HCT116 (cell line): ENCODE measurements at regions not wholly inside any gene's neighbourhood (a gene's known extent, or its start where the extent isn't known, plus 50 kb on each side); places are given as distances from the start of the nearest gene placed in this dataset.

ENCODE experiments used
- CEBPB ChIP-seq: IDR thresholded peaks from 2 replicates; pipeline ENCODE4 v1.6.1; 2012; ENCODE audit warnings: low read depth
- ELF1 ChIP-seq: IDR thresholded peaks from 2 replicates; pipeline ENCODE4 v1.6.1; 2012; ENCODE audit warnings: low read depth, borderline replicate concordance
- EZH2 ChIP-seq: fragments of 200-600 bp; sonication (generic); IDR thresholded peaks from 2 replicates; pipeline ENCODE4 v1.6.1; 2017; ENCODE audit warnings: antibody characterized with exemption, mixed run types
- EZH2phosphoT487 ChIP-seq: fragments of 200-600 bp; IDR thresholded peaks from 2 replicates; pipeline ENCODE4 v1.6.1; 2018; ENCODE audit warnings: antibody characterized with exemption, borderline replicate concordance
- POLR2A ChIP-seq: IDR thresholded peaks from 2 replicates; pipeline ENCODE4 v1.7.0; 2011; ENCODE audit warnings: borderline replicate concordance; ENCODE audit not compliant: insufficient read depth, insufficient read length; ENCODE audit errors: extremely low read depth
- POLR2AphosphoS5 ChIP-seq: IDR thresholded peaks from 2 replicates; pipeline ENCODE4 v1.6.1; 2011; ENCODE audit warnings: mild to moderate bottlenecking, low read depth, low read length, moderate library complexity
- TCF7L2 ChIP-seq: IDR thresholded peaks from 2 replicates; pipeline ENCODE4 v1.7.0; 2011; ENCODE audit warnings: borderline replicate concordance, inconsistent platforms; ENCODE audit not compliant: insufficient read depth, insufficient read length; ENCODE audit errors: extremely low read depth
- ZNF274 ChIP-seq: fragments of 200-500 bp; sonication (Bioruptor generic); IDR thresholded peaks from 2 replicates; pipeline ENCODE4 v1.6.1; 2014; ENCODE audit warnings: mild to moderate bottlenecking, low read depth, low read length, inconsistent platforms
- TF ChIP-seq, protein P1 (sequence below): IDR thresholded peaks from 2 replicates; pipeline ENCODE4 v1.6.1; 2011; ENCODE audit warnings: mild to moderate bottlenecking, low read length, moderate library complexity; ENCODE audit not compliant: insufficient replicate concordance; ENCODE audit errors: extremely low read depth
- TF ChIP-seq, protein P2 (sequence below), 3 experiments: fragments of 200-600 bp in 1 of 3; sonication (generic) in 1 of 3; IDR thresholded peaks in 2 of 3; conservative IDR thresholded peaks in 1 of 3; 2 replicates each; pipeline ENCODE4 v1.5.1; 2012 to 2017; ENCODE audit warnings: low read depth in 2 of 3, low read length in 2 of 3, antibody characterized with exemption in 1 of 3, borderline replicate concordance in 1 of 3, control low read depth in 1 of 3, mild to moderate bottlenecking in 1 of 3, mixed read lengths in 1 of 3, mixed run types in 1 of 3, moderate library complexity in 1 of 3; ENCODE audit not compliant: insufficient read depth in 1 of 3
- TF ChIP-seq, protein P3 (sequence below): IDR thresholded peaks from 2 replicates; pipeline ENCODE4 v1.6.1; 2012; ENCODE audit warnings: low read depth

DNA sequence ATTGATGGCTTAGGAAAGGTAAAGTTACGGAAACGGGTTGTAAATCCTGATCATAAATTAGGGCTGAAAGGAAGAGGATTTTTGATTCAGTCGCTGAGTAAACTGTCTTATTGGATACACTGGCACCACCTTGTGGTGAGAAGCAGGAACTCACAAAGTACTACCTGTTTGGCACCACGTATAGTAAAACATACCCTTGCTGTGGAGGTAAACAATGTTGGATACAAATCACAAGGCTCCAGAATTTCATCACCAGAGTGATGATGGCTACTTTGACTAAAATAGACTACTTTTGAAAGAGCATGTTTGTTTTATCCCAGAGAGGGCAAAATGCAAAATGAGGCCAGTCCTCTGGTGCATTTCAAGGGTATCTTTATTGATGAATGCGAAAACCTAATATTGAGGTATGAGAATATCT lies 216.9 kb downstream of the IGSF11 start:
- TF ChIP-seq, protein P1, sequence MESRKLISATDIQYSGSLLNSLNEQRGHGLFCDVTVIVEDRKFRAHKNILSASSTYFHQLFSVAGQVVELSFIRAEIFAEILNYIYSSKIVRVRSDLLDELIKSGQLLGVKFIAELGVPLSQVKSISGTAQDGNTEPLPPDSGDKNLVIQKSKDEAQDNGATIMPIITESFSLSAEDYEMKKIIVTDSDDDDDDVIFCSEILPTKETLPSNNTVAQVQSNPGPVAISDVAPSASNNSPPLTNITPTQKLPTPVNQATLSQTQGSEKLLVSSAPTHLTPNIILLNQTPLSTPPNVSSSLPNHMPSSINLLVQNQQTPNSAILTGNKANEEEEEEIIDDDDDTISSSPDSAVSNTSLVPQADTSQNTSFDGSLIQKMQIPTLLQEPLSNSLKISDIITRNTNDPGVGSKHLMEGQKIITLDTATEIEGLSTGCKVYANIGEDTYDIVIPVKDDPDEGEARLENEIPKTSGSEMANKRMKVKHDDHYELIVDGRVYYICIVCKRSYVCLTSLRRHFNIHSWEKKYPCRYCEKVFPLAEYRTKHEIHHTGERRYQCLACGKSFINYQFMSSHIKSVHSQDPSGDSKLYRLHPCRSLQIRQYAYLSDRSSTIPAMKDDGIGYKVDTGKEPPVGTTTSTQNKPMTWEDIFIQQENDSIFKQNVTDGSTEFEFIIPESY: no peak
- TF ChIP-seq TCF7L2 (no peak), ELF1 (no peak), POLR2AphosphoS5 (no peak), POLR2A (no peak), CEBPB (no peak), ZNF274 (no peak), EZH2phosphoT487 (no peak), EZH2 (no peak)
- TF ChIP-seq, protein P2, sequence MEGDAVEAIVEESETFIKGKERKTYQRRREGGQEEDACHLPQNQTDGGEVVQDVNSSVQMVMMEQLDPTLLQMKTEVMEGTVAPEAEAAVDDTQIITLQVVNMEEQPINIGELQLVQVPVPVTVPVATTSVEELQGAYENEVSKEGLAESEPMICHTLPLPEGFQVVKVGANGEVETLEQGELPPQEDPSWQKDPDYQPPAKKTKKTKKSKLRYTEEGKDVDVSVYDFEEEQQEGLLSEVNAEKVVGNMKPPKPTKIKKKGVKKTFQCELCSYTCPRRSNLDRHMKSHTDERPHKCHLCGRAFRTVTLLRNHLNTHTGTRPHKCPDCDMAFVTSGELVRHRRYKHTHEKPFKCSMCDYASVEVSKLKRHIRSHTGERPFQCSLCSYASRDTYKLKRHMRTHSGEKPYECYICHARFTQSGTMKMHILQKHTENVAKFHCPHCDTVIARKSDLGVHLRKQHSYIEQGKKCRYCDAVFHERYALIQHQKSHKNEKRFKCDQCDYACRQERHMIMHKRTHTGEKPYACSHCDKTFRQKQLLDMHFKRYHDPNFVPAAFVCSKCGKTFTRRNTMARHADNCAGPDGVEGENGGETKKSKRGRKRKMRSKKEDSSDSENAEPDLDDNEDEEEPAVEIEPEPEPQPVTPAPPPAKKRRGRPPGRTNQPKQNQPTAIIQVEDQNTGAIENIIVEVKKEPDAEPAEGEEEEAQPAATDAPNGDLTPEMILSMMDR (IDR thresholded peaks at IDR 0.05 in 2 of 3, conservative IDR thresholded peaks at IDR 0.05 in 1 of 3; ENCODE audit: borderline replicate concordance in 1 of 3, insufficient read depth in 1 of 3, low read depth in 2 of 3, low read length in 2 of 3): peak; percentile 61 to 90 (median 73); a peak in 5 of 6 replicates
- TF ChIP-seq, protein P3, sequence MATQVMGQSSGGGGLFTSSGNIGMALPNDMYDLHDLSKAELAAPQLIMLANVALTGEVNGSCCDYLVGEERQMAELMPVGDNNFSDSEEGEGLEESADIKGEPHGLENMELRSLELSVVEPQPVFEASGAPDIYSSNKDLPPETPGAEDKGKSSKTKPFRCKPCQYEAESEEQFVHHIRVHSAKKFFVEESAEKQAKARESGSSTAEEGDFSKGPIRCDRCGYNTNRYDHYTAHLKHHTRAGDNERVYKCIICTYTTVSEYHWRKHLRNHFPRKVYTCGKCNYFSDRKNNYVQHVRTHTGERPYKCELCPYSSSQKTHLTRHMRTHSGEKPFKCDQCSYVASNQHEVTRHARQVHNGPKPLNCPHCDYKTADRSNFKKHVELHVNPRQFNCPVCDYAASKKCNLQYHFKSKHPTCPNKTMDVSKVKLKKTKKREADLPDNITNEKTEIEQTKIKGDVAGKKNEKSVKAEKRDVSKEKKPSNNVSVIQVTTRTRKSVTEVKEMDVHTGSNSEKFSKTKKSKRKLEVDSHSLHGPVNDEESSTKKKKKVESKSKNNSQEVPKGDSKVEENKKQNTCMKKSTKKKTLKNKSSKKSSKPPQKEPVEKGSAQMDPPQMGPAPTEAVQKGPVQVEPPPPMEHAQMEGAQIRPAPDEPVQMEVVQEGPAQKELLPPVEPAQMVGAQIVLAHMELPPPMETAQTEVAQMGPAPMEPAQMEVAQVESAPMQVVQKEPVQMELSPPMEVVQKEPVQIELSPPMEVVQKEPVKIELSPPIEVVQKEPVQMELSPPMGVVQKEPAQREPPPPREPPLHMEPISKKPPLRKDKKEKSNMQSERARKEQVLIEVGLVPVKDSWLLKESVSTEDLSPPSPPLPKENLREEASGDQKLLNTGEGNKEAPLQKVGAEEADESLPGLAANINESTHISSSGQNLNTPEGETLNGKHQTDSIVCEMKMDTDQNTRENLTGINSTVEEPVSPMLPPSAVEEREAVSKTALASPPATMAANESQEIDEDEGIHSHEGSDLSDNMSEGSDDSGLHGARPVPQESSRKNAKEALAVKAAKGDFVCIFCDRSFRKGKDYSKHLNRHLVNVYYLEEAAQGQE: no peak
